ENCODE measurements at regions not wholly inside any gene's neighbourhood (a gene's known extent, or its start where the extent isn't known, plus 50 kb on each side); places are given as distances from the start of the nearest gene placed in this dataset.

GRCh38 chr15:25068696-25069095 lies 113.9 kb downstream of the SNRPN start:
- H3K27ac ChIP-seq: no peak overlapping the region
- TF ChIP-seq CTCF (IDR thresholded peaks at IDR 0.05): no peak
- no peak for TF ChIP-seq ZFX (IDR thresholded peaks at IDR 0.05; ENCODE audit: borderline replicate concordance)

GRCh38 chr15:25070353-25070963 lies 115.7 kb downstream of the SNRPN start:
- no peak overlapping the region for H3K27ac ChIP-seq
- TF ChIP-seq CTCF (IDR thresholded peaks at IDR 0.05) (no peak), ZFX (IDR thresholded peaks at IDR 0.05; ENCODE audit: borderline replicate concordance) (no peak)

- TF ChIP-seq CTCF (IDR thresholded peaks at IDR 0.05) (no peak), ZFX (IDR thresholded peaks at IDR 0.05; ENCODE audit: borderline replicate concordance) (no peak)
- H3K27ac ChIP-seq: no peak overlapping the region
Measured at GRCh38 chr15:25072857-25073476, 118.2 kb downstream of the SNRPN start.

GRCh38 chr15:25087137-25087536 lies 132.3 kb downstream of the SNRPN start:
- no peak for TF ChIP-seq ZFX (IDR thresholded peaks at IDR 0.05; ENCODE audit: borderline replicate concordance)
- TF ChIP-seq CTCF (IDR thresholded peaks at IDR 0.05): no peak
- H3K27ac ChIP-seq: no peak overlapping the region

- TF ChIP-seq CTCF (IDR thresholded peaks at IDR 0.05) (no peak), ZFX (IDR thresholded peaks at IDR 0.05; ENCODE audit: borderline replicate concordance) (no peak)
Measured at GRCh38 chr15:25088261-25088790, 133.5 kb downstream of the SNRPN start.

GRCh38 chr15:25089577-25089976 lies 134.8 kb downstream of the SNRPN start:
- no peak overlapping the region for H3K27ac ChIP-seq
- TF ChIP-seq ZFX (IDR thresholded peaks at IDR 0.05; ENCODE audit: borderline replicate concordance) (no peak), CTCF (IDR thresholded peaks at IDR 0.05) (no peak)

More at GRCh38 chr15:25088261-25088790, 133.5 kb downstream of the SNRPN start:
- no peak overlapping the region for H3K27ac ChIP-seq

GRCh38 chr15:25090073-25090733 lies 135.4 kb downstream of the SNRPN start:
- TF ChIP-seq CTCF (IDR thresholded peaks at IDR 0.05) (no peak), ZFX (IDR thresholded peaks at IDR 0.05; ENCODE audit: borderline replicate concordance) (no peak)
- no peak overlapping the region for H3K27ac ChIP-seq
